GM18867 (cell line): ENCODE measurements at regions not wholly inside any gene's neighbourhood (a gene's known extent, or its start where the extent isn't known, plus 50 kb on each side); places are given as distances from the start of the nearest gene placed in this dataset.
"Not testable (repeated sequence)": the region's sequence is repeated elsewhere in the genome, so short reads cannot be mapped to it uniquely, and the experiment has no call there.

Experiments
- ATAC-seq: cut with Tn5 transposase; IDR thresholded peaks from one replicate; pipeline ENCODE4 v1.9.1; 2021; ENCODE audit warnings: mild to moderate bottlenecking, moderate library complexity; ENCODE audit not compliant: unreplicated experiment

DNA sequence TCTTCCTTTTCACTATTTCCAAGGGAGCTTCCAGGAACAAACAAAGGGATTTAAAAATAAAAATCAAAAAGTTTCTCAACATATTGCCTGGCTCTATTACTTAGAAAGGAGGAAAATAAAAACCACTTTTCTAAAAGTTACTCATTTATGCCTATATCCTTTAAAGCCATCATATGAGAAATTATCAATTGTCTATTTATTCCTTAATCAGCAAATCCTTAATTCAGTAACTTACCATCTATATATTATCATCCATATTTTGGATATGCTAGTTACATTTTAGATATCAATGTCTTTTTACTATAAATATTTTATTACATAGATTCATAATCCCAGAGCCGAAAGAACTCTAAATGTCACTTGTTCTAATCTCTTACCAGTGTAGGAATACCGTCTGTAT is 481.5 kb upstream of the ANO5 start:
- ATAC-seq: no peak

DNA sequence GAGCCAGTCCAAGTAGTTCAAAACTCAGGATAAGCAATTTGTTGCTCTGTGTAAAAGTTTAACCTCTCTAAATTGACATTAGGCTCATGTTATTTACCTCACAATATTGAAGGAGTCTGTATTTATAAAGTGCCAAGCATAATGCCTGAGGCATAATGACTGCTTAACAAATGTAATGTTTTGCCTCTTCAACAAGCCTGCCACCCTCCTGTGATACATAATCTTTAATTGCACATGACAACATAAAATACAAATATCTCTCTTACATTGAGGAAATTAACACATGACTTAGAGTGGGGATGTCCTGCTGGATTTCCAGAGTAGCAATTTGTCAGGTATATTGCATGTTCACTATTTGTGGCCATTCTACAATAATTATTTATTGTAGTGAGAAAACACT is 469.2 kb upstream of the ANO5 start:
- no peak for ATAC-seq

DNA sequence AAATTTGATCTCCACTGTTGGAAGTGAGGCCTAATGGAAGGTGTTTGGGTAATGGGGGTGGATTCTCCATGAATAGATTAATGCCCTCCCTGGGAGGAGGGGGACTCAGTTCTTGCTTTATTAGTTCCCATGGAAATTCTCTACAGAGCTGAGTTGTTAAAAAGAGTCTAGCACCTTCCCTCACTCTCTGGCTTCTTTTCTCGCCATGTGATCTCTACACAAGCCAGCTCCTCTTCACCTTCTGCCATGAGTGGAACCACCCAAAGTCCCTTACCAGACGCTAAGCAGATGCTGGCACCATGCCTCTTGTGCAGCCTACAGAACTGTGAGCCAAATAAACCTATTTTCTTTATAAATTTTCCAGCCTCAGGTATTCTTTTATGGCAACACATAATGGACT is 465.8 kb upstream of the ANO5 start:
- no peak for ATAC-seq

DNA sequence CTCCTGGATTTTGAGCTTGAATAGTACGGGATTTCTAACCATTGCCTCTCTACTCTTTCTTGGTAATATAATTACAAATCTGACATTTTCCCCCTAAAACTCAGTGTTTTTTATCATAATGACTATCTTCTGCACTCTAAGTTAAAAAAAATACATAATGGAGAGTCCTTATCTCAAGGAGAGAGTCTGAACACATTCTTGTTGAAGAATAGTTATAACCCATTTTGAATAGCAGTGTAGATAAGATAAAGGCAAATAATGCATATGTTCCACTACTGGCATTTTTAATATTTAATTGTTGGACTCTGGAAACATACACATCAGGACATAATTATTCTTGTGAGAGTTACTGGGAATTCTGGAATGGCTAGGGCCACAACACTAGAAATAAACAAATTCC is 456.5 kb upstream of the ANO5 start:
- no peak for ATAC-seq

DNA sequence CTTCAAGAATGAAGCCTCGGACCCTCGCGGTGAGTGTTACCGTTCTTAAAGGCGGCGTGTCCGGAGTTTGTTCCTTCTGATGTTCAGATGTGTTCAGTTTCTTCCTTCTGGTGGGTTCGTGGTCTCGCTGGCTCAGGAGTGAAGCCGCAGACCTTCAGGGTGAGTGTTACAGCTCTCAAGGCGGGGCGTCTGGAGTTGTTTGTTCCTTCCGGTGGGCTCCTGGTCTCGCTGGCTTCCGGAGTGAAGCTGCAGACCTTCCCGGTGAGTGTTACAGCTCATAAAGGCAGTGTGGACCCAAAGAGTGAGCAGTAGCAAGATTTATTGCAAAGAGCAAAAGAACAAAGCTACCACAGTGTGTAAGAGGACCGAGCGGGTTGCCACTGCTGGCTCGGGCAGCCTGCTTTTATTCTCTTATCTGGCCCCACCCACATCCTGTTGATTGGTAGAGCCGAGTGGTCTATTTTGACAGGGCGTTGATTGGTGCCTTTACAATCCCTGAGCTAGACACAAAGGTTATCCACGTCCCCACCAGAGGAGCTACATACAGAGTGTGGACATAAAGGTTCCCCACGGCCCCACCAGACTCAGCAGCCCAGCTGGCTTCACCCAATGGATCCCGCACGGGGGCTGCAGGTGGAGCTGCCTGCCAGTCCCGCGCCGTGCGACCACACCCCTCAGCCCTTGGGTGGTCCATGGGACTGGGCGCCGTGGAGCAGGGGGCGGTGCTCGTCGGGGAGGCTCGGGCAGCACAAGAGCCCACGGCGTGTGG is 440.2 kb upstream of the ANO5 start:
- ATAC-seq: peak; percentile 68

DNA sequence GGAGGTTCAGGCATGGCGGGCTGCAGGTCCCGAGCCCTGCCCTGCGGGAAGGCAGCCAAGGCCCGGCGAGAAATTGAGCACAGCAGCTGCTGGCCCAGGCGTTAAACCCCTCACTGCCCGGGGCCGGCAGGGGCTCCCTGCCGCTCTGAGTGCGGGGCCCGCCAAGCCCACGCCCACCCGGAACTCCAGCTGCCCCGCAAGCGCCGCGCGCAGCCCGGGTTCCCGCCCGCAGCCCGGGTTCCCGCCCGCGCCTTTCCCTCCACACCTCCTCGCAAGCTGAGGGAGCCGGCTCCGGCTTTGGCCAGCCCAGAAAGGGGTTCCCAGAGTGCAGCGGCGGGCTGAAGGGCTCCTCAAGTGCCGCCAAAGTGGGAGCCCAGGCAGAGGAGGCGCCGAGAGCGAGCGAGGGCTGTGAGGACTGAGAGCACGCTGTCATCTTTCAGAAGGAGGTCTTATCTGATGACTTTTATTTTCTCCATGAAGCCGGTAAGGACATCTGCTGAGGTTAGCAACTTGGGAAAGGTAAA is 439.6 kb upstream of the ANO5 start:
- ATAC-seq: not testable (repeated sequence)

DNA sequence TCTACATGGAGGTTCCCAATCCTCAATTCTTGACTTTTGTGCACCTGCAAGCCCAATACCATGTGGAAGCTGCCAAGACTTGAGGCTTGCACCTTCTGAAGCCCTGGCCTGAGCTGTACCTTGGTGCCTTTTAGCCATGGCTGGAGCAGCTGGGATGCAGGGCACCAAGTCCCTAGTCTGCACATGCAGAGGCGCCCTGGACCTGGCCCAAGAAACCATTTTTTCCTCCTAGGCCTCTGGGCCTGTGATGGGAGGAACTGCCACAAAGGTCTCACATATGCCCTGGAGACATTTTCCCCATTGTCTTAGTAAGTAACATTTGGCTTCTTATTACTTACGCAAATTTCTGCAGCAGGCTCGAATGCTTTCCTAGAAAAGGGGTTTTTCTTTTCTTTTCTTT is 431.9 kb upstream of the ANO5 start:
- ATAC-seq: no peak

DNA sequence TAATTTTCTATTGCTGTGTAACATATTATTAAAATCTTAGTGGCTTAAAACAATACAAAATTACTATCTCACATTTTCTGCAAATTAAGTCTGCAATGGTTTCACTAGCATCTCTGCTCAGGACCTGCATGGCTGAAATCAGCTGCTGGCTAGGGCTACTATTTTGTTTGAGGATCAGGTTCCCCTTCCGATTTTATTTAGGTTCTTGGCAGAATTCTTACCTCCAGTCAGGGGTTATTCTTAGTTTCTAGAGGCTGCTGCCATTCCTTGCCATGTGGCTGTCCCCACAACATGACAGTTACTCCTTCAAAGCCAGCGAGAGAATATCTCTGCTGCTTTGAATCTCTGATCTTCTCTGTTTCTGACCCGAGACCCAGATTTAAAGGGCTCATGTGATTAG is 424.5 kb upstream of the ANO5 start:
- no peak for ATAC-seq

DNA sequence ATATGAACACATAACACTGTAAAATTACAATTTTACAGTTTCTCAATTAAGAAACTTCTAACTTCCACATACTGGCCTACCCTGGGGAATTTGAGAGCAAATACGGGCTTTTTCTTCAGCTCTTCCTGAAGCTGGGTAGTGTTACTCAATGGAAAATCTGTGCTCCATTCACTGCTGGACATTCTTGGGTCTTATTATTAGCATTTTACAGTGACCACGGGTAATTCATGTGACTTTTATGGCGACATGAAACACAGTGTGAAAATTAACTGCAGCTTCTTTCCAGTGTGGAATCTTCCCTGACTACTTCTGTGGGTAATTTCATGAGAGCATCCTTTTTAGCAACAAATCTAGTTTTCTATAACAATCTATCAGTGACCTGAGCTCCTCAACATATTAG is 423.7 kb upstream of the ANO5 start:
- no peak for ATAC-seq

DNA sequence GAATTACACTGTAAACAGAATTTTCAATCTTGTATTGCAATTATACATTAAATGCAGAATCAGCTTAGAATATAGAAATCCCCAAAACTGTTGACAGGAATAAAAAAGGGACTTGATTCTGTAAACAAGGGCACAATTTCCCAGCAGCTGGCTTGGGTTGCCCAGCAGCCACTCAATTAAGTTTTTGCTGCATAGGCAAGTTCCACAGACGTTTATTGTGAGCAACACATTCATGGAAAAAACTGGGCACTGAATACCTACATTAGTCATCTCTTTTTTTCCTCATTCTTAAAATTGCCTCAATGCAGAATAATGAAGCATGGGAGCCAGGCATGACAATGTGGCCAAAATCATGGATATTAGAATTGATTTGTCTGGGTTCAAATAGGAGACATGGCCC is 421.8 kb upstream of the ANO5 start:
- ATAC-seq: no peak

DNA sequence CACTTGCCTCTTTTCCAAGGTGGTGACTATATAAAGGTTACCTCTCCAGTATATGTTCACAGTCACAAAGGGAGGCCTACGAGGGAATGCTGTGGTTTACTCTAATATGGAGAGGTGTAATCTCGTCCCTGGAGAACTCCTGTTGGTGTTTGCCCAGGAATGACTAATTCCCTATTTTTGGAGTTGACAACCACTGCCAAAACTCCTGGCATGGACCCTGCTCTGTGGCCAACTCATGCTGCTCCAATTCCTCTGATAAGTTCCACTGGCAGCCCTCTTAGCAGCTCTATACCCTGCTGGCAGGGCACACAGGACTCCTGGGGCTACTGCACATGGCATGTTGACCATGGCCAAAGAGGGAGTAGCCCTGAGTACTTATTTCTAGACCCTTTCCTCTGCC is 418.7 kb upstream of the ANO5 start:
- no peak for ATAC-seq

DNA sequence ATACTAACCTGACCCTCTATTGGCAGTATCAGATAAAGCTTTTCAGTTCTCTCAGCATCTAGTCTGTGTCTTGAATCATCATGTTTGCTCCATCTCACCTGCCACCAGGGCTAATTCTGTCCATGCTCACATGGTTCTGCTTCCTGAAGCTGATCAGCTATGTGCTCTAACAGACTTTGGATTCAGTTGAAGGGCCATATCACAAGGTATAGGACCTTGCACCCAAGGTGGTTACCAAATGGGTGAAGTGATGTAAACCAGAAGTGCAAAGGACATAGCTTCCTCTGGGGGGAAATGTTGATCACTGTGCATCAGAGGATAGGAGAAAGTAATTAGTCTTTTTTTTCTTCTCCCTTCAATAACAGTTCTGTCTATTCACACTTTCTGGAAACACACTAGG is 417.0 kb upstream of the ANO5 start:
- ATAC-seq: no peak

DNA sequence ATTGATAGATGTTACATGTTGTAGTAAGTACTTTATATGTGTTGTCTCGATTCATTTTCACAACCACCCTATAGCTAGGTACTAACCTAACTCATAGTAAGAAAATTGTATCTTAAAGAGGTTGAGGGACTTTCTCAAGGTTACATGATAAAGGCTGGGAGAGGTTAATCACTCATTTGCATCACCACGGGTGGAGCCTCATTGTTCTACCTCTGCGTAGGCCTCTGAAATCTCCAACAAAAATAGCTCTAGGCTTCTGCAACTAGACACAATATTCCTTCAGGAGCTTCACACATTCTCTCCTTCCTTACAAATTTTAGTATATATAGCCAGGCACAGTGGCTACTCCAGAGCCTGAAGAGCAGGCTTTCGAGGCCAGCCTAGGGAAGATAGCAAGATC is 408.9 kb upstream of the ANO5 start:
- ATAC-seq: no peak

DNA sequence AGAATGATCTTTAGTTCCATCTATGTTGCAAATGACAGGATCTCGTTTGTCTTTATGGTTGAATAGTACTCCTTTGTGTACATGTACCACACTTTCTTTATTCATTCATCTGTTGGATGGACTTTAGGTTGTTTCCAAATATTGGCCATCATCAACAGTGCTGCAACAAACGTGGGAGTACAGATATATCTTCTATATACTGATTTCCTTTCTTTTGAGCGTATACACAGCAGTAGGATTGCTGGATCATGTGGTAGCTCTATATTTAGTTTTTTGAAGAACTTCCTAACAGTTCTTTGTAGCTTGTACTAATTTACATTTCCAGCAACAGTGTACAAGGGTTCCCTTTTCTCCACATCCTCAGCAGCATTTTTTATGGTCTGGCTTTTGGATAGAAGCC is 407.5 kb upstream of the ANO5 start:
- no peak for ATAC-seq

DNA sequence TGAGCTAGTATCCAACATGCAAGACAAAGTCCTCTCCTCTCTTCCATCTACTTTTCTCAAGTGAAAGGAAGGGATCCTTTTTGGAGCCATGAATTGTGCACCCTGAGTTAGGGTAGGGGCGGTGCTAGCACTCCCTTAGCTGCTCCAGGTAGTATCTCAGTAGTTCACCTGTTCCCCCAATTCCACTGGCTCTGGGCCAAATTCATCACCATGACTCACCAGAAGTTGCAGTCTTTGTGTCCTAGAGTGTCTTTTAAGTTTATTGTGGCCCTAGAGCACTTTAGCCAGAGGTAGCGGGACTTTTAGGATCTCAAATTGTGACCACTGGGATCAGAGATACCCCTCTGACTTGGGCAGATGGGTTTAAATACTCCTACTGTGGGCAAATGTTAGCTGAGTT is 398.6 kb upstream of the ANO5 start:
- no peak for ATAC-seq

DNA sequence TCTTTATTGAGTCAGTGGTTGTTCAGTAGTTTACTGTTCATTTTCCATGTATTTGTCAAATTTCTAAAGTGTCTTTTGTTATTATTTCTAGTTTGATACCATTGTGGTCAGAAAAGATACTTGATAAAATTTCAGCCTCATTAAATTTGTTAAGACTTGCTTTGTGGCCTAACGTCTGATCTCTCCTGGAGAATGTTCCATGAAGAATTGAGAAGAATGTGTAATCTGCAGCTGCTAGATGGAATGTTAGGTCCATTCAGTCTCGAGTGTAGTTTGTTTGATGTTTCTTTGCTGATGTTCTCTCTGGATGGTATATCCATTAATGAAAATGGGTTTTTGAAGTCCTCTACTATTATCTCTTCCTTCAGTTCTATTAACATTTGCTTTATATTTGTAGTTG is 394.7 kb upstream of the ANO5 start:
- no peak for ATAC-seq

DNA sequence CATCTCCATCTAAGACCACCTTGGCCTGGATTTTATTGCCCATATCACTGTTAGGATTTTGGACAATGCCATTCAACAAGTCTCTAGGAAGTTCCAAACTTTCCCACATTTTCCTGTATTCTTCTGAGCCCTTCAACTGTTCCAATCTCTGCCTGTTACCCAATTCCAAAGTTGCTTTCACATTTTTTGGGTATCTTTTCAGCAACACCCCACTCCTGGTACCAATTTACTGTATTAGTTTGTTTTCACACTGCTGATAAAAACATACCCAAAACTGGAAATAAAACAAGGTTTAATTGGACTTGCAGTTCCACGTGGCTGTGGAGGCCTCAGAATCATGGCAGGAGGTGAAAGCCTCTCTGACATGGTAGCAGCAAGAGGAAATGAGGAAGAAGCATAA is 388.4 kb upstream of the ANO5 start:
- not testable (repeated sequence) for ATAC-seq

DNA sequence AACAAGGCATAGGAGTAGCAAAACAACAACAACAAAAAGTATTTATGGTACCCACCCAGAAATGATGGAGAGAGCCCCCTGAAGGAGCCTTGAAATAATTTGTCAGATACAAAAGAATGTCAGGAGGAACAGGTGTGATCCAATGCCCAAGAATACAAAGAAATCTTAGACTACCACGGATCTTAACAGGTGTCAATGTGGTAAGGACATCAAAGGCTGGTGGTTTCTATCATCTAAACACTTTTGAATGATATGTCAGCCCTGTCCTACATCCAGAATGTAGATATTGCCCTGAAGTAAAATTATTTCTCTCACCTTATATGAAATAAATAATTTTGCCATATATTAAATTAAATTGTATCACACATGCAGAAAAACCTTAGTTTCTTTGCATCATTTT is 386.4 kb upstream of the ANO5 start:
- ATAC-seq: no peak

DNA sequence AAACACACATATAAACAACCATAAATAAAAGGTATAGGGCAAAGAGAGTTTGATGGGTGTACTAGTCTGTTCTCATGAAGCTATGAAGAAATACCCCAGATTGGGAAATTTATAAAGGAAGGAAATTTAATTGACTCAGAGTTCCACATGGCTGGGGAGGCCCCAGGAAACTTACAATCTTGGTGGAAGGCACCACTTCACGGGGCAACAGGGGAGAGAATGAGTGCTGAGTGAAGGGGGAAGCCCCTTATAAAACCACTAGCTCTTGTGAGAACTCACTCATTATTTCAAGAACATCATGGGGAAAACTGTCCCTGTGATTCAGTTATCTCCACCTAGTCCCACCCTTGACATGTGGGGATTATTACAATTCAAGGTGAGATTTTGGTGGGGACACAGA is 385.9 kb upstream of the ANO5 start:
- ATAC-seq: no peak

DNA sequence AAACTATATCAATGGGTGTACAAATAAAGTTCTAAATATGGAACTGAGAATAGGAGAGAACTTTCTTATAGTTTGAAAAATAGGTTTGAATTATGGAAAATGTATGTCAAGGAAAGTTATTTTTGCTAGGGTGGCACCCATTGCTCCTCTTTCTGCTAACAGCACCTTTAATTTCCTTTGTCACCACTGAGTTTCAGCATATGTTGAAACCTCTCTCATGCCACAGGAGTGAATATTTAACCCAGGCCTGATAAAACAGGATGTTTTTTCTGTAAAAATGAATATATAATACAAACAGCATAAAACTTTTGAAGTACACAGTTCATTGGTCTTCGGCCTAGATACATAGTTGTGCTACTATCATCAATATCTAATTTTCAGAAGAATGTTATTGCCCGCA is 385.5 kb upstream of the ANO5 start:
- ATAC-seq: no peak

DNA sequence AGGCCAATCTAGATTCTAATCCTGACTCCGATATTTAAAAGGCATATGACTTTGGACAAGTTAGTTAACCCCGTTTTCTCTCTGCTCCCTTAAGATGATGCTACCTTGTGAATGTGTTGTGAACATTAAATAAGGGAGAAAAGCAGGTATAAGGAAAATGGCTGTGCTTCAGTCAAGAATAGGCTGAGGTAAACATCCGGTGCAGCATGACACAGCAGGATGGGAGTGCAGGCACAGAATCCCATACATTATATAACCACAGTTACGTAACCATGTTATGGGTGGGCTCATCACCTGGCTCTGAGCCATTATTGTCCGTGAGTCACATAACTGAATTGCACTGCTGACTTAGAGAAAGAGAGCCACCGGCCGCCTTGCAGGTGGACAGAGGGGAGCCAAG is 382.2 kb upstream of the ANO5 start:
- ATAC-seq: no peak

DNA sequence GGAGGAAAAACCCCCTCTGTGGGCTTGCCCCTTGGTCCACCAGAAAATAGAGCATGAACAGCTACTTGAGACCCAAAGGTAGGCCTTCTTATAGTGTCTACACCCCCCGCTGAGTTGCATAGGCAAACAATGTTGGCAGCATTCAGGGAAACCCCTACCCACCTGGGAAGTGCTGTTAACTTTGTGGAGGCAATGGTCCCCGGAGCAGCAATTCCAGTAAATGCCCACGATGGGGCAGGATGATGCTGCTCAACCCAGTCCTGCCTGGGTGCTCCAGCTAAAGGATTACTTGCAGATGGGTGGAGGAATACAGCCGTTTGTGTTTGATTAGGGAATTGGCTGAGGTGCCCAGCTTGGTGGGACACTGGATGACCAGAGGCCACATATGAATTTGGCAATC is 381.3 kb upstream of the ANO5 start:
- ATAC-seq: no peak

DNA sequence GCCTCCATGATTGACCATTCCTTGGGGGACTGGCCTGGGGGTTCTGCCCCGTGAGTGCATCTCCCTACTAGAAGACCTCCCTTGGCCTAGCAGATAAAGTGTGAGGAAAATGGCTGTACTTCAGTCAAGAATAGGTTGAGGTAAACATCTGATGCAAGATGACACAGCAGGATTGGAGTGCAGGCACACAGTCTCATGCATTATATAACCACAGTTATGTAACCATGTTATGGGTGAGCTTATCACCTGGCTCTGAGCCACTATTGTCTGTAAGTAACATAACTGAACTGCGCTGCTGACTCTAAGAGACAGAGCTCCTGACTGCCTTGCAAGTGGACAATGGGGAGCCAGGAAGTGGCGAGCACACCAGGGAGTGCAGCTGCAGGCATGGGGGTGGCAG is 378.7 kb upstream of the ANO5 start:
- no peak for ATAC-seq
